GM12878 (cell line): ENCODE measurements at regions not wholly inside any gene's neighbourhood (a gene's known extent, or its start where the extent isn't known, plus 50 kb on each side); places are given as distances from the start of the nearest gene placed in this dataset.

Source experiments
- ATF7 ChIP-seq: fragments of 450-650 bp; IDR thresholded peaks from 2 replicates; pipeline ENCODE4 v1.6.1; 2016; ENCODE audit warnings: low read depth, mild to moderate bottlenecking
- BACH1 ChIP-seq: fragments of 450-650 bp; IDR thresholded peaks from 2 replicates; pipeline ENCODE4 v1.6.1; 2017; ENCODE audit warnings: mild to moderate bottlenecking, borderline replicate concordance
- CTCF ChIP-seq, 3 experiments: IDR thresholded peaks in 2 of 3; conservative IDR thresholded peaks in 1 of 3; 2 replicates each; pipeline ENCODE4 v1.5.1; 2011; ENCODE audit warnings: low read depth in 3 of 3, low read length in 3 of 3, mild to moderate bottlenecking in 3 of 3, control low read depth in 2 of 3, moderate library complexity in 2 of 3, inconsistent platforms in 1 of 3, mixed read lengths in 1 of 3; ENCODE audit not compliant: control insufficient read depth in 2 of 3, insufficient read depth in 1 of 3; ENCODE audit errors: extremely low read depth in 1 of 3
- MAX ChIP-seq: IDR thresholded peaks from 2 replicates; pipeline ENCODE4 v1.6.1; 2012; ENCODE audit warnings: low read depth, low read length, improper control_type of control experiment
- POLR2AphosphoS5 ChIP-seq: IDR thresholded peaks from 2 replicates; pipeline ENCODE4 v1.6.1; 2011; ENCODE audit warnings: mild to moderate bottlenecking, low read length, inconsistent platforms

- TF ChIP-seq POLR2AphosphoS5 (no peak), MAX (no peak), BACH1 (no peak), ATF7 (no peak), CTCF (IDR thresholded peaks at IDR 0.05 in 2 of 3, conservative IDR thresholded peaks at IDR 0.05 in 1 of 3; ENCODE audit: control insufficient read depth in 2 of 3, extremely low read depth in 1 of 3, insufficient read depth in 1 of 3, low read depth in 3 of 3, low read length in 3 of 3) (no peak)
Observed at GRCh38 chr14:61631045-61631687, 64.1 kb upstream of the HIF1A start.
